Activated CD4-positive, alpha-beta T cell treated with anti-CD3 and anti-CD28 coated beads, Interleukin-2, amount 50 U/mL, for 4 hours (primary cell): ENCODE measurements at regions not wholly inside any gene's neighbourhood (a gene's known extent, or its start where the extent isn't known, plus 50 kb on each side); places are given as distances from the start of the nearest gene placed in this dataset.
"Not testable (repeated sequence)": the region's sequence is repeated elsewhere in the genome, so short reads cannot be mapped to it uniquely, and the experiment has no call there.

Source experiments
- DNase-seq, 2 experiments: peaks; one replicate each; pipeline ENCODE4 v3.0.0-alpha.2; 2020

DNA sequence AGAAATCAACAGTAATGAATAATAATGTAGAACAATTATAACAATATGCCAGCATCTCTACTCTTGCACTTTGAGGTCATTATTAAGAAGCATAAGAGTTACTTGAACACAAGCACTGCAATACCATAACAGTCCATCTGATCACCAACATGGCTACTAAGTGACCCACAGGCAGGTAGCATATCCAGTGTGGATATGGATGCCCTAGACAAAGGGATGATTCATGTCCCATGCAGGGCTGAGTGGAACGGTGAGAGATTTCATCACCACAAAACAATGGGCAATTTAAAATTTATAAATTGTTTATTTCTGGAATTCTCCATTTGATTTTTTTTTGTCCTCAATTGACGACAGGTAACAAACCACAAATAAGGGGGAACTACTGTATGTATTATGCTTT is 107.7 kb upstream of the TSC22D2 start:
- no peak for DNase-seq

DNA sequence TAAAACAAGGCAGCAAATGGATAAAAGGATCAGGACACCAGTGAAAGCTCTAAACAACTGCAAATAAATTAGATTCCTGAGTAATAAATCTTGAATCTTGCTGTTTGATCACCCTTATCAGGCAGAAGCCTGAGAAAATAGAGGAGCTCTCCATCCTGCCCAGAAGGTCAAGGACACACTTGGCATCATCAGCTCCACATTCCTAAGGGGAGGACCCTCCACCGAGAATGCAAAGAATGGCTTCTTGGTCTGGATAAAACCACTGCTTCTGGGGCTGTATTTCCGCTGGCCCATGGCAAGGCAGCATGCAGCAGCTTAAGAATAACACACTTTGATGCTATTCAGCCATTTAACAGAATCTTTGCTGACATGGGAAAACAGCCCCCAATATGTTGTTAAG is 108.9 kb upstream of the TSC22D2 start:
- no peak for DNase-seq

DNA sequence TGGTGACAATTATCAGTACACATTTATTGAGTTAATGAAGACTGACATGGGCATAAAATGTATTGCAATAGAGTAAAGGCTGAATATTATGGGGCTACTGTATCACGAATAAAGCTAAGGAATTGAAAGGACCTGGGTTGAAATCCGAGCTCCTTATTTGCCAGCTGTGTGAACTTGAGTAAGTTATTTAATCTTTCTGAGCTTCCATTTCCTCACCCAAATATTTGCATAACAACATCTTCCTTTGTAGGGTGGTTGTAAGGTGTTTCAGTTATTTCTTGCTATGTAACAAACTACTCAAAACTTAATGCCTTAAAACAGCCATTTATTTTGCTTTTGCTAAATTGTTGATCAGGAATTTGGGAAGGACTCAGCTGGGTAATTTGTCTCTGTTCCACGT is 111.1 kb upstream of the TSC22D2 start:
- no peak for DNase-seq

DNA sequence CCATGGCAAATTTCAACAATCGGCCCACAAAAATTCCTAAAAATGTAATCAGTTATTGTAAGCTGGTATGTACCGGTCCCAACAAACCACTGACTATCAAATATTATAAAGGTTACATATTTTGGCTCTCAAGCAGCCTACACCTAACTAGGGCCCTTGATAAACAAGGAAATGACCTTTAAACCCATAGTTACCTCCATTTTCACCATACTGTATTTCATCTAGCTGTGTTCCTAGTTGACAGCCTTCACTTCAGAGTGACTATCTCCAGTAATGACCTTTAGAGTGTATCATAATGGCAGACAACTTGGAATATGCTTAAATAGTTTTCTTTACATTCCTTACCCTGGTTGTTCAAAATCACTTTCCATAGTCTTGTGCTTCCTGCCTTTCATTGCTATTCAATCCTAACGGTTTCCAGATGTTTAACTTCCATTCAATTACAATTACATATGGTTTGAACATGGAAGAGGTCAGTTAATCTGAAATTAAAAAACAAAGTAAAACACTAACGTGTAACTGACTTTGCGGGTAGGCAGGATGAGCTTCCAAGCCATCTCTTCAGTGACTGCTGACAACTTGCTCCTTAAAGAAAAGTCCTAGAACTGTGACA is 111.9 kb upstream of the TSC22D2 start:
- DNase-seq, result no peak

DNA sequence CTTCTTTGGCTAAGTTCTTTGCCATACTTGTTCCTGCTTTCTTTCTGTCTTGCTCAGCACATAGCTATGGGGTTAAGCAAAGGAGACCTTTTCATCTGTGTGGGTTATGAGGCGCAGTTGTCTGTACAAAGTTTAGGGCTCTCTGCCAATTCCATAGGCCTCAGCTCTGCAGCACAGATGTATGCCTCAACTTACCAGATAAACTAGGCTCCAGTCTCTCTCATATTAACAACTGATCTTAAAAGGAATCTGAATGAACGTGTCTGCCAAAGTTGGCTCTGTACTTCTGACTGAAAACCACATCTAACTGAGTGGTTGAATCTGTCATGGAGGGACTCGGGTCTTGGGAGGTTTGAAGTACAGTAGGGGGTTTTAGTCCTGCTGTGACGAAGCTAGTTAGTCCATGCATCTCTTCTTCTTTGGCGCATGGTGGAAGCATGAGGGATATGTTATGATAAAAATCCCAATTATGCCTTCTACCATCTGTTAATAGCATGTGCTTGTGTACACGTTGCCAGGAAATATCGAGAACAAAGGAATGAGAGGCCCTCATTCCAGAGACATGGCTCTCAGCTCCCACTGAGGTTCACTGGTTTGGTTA is 114.6 kb upstream of the TSC22D2 start:
- DNase-seq, result no peak

DNA sequence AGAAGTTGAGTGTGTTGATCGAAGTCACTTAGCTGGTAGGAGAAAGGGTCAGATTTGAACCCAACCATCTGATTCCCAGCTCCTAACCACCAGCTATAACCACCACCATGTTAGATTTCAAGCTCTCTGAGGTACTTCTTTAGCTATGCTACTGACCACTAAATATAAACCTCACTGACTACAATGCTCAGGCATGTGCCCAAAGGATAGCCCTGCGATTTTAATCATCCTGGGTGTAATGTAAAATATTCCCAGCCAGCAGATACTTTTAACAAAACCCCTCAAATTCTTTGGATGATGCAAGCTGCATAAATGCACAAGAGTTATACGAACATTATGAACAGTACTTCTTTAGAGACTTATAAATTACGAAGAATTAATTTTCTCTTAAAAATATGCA is 115.2 kb upstream of the TSC22D2 start:
- no peak for DNase-seq

DNA sequence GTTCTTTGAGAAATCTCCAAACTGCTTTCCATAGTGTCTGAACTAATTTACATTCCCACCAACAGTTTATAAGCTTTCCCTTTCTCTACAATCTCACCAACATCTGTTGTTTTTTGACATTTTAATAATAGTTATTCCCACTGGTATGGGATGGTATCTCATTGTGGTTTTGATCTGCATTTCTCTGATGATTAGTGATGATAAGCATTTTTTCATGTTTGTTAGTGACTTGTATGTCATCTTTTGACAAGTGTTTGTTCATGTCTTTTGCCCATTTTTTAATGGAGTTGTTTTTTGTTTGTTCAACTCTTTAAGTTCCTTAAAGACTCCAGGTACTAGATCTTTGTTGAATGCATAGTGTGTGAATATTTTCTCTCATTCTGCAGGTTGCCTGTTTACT is 116.6 kb upstream of the TSC22D2 start:
- no peak for DNase-seq

DNA sequence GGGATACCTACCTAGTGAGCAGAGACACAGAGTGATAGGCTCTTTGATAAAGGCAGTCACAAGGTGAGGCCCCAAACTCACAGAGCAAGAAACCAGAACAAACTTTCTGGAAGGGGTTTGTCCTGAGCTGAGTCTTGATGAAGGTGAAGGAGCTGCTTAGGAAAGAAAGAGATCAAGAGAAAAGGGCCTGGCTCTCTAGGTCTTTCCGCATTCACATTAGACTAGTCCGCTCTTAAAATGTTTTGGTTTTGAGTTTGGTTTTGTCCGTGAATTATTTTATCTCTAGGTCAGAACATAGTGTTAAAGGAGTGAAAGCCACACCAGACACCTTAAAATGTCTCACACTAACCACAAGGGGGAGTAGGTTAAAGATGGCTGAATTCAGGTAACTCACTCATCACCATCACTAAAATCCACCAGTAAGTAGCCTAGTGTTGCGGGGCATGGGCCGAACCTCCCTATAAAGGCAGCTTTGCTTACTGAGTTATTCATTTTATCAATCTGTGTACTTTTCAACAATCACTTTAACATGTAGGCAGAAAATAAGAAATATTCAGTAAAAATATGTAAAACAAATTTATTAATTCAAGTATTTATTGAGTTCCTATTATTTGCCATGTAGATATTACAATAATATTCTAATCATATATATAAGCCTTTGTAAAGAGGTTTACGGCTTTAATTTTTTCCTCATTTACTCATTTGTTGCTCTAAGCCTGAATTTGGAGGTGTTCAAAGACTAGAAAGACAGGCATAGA is 121.5 kb upstream of the TSC22D2 start:
- no peak for DNase-seq

DNA sequence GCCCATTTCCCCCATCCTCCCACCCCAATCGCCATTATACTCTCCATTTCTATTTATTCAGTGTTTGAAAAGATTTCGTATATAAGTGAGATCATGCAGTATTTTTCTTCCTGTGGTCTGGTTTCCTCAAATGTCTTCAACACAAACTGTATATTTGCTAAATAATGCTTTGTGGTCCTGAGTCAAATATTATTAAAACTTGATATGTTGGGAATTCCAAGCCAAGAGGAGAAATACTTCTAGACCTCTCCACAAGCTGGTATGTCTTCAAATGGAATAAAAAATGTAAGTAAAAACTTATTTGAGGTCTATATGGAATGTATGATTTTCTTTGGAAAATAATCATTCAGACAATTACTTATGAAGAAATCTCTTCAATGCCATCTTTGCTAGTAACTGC is 122.5 kb upstream of the TSC22D2 start:
- DNase-seq, result no peak

DNA sequence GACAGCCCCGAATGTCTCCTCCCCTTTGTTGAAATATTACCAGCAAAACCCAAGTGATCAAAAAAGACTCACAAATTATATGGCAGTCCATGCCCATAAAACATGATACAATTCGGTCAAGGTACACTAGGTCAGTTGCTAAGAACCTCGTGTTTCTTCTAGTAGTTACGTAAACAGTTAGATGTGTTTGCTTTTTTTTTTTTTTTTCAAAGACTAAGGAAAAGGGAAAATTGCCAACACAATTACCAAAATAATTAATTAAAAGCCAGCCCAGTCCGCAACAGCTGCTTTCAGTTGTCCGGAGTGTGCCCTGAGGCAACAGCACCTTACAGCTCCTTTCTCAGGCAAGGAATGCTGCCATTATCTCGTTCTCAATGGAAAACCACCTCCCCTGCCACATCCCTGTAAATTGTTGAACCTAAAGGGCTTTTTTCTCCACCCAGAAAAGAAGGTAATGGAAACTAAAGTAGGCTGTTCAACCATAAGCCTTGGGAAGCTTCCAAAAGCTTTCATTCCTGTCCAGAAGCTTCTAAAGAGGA is 129.2 kb upstream of the TSC22D2 start:
- no peak for DNase-seq

DNA sequence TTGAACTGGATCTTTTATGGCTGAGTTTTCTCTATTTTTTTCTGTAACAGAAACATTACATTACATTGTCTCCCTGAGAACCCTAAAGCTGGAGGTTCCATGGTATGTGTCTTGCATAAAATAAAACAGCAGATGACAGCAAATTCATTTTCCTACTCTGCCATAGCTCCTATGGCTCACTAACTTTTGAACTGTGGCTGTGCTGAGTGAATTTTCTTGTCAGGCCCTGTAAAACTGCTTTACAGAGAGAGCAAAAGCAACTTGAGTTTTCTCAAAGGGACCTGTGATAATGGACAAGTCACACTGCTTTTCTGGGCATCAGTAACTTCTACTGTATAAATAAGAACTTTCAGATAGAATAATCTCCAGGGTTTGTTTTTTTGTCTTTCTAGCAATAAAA is 129.9 kb upstream of the TSC22D2 start:
- DNase-seq, result no peak

DNA sequence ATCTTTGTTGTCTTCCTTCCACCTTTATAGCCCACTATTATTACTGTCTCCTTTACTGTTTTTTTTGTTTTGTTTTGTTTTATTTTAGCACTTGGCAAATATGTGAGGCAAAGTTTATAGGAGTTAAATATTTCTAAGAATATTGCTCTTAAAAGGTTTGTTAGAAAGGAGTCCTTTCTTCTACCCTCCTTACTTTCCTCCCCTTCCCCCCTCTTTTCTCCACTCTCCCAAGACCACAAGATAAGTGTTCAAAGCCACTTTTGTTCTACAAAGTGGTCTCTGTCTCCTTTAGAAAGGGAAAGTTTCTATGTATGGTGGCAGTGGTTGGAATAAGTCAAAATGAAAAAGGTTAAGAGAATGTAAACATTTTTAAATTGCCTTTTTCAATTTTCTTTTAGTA is 130.7 kb upstream of the TSC22D2 start:
- no peak for DNase-seq

DNA sequence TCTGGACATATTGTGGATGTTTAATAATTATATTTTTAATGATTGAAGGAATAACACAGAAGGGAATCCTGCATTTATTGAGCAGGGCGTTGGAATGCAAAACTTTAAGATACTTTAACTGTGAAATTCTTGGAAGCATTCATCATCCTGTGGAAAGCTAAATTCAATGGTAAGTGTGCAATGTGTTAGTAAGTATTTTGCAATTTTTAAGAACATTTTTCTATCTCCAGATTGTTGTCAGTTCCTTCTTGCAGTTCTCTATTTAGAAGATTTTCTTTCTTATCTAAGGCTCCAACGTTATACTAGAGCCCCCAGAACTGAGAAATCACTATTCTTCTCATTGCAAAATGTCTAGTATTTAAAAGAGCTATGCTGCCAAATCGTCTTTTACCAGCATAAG is 132.2 kb upstream of the TSC22D2 start:
- no peak for DNase-seq

DNA sequence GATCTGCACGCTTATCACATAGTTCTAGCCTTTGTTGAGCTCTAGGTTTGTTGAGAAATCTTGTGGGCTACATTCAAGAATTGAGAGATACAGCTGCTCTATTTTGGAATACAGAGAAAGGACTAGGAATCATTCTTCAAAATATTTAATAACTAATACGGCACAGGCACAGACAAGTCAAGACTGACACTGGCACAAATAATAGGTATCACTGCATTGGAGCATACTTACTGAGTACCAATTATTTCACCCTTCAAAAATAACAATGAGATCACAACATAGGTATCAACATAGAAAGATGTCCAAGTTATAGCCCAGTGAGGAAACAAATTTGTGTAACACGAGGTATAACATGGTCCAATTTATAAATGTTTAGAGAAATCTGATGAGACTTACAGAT is 133.7 kb upstream of the TSC22D2 start:
- no peak for DNase-seq

DNA sequence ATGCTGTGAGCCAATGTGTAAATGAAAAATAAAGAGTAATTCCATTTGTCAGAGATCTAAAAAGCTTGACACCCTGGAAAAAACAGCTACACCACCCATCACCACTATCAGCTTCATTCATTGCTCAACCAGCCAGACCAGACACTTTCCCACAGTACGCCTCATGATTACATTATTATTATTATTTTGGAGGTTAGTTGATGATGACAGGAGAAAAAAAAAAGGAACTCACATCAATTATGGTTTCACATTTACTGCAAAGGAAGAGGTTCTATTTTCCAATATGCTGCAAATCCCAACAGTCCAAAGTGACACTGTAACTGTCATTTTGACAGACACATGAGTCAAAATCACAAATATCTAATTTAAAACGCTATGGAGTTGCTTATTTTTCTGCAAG is 134.7 kb upstream of the TSC22D2 start:
- no peak for DNase-seq

DNA sequence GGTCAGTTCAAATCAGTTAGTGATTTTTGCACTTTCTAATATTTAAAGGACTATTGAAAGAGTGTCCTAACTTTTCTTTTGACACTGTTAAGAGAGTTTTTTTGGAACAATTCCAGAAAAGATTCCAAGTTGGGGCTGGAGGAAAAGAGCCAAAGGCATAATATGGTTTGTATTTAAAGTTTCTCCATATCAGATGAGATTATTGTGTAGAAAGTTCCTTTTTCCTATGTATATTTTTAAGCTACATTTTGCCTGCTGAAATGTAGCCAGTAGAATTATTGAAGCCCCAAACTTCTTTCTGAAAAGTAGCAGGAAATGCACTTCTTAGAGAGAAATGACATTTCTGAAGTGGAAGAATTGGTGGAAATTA is 136.5 kb upstream of the TSC22D2 start:
- DNase-seq, result no peak

DNA sequence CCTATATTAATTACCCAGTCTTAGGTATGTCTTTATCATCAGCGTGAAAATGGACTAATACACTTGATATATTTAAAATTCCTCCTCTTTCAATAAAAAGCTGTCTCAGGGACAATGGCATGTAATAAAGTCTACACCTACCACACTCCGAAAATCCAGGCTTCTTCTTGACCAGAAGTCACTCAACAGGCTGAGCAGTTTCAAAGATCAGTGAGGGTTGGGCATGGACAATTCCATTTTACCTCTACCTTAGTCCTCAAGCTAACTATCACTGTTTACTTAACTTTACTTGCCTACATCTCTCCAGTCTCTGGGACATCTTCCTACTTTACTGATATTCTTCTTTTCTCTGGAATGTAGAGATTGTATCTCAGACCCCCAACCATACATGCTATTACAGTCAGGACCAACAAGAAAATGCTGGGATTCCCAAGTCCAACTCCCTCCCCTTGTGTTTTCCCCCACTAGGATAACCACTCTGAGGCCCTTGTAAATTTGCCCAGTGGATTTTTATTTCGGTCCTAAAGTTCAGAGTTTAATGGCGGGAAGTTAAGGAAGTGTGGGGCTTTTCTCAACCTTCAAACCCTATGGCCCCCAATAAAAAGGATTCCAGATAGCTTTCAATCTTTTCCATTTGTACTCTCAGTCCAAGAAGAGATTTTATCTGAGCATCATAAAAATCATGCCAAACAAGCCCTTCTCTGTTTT is 137.1 kb upstream of the TSC22D2 start:
- no peak for DNase-seq

DNA sequence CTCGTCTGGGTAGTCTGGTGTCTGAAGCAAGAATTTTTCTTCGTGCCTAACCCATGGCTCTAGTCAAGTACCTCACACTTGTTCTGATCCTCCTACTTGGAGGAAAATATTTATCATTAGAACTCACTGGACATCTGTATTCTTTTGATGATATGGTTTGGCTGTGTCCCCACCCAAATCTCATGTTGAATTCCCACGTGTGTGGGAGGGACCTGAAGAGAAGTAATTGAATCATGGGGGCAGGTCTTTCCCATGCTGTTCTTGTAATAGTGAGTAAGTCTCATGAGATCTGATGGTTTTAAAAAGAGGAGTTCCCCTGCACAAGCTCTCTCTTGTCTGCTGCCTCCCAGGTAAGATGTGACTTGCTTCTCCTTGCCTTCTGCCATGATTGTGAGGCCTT is 137.7 kb upstream of the TSC22D2 start:
- not testable (repeated sequence) for DNase-seq

DNA sequence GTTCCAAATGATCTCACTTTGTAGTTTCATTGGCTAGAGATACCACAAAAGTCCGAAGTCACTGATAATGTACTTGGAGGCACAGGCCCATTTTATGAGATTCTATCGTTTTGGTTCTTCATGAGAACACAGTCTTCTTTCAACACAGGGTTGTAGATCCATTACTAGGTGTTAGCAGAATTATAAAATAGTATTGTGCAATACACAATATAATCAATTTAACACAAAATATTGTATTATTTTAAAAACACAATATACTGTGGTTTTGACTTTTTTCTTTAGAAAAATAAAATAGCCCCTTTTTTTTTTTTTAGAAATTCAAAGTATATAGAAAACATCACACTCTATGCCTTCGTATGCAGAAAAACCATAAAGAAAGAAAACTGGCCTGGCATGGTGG is 138.6 kb upstream of the TSC22D2 start:
- DNase-seq, result no peak

DNA sequence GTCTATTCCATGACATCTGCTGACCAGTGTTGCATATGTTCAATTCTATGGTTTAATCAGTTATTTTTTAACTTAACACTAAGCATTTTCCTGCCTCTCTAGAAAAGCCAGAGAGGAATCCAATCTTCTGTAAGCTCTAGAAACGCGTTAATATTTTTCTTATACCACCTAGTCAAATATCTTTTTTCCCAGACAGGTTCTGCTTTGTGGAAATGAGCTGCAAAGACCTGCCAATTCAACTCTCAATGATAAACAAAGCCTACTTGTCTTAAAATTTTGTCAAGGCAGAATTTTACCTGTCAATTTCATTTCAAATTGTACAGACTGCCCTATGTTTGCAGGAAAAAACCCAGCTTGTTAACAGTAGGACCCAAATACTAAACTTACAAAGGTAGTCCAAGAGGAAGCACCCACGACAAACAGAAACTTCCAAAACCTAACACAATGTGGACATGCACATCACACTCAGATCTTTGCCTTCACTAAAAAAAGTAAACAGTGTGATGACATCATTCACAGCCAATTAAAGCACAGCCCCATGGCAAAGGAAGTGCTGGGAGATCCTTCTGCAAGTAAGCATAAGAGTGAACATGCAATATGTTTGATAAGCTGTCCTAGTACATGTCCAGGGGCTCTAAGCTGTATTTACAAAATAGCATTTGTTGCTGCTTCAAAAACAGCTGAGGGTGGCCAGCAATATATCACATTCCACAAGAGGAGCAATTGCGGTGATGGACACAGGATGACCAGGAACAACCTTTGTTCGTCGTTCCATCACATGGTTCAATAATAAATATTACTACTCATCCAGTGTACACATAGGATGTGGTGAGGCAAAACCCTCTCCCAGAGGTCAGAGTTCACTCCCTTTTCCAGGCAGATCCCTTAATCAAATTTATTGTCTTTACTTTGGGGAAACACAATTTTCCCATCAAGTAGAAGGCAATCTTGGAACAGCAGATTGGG is 139.4 kb upstream of the TSC22D2 start:
- DNase-seq, result no peak

DNA sequence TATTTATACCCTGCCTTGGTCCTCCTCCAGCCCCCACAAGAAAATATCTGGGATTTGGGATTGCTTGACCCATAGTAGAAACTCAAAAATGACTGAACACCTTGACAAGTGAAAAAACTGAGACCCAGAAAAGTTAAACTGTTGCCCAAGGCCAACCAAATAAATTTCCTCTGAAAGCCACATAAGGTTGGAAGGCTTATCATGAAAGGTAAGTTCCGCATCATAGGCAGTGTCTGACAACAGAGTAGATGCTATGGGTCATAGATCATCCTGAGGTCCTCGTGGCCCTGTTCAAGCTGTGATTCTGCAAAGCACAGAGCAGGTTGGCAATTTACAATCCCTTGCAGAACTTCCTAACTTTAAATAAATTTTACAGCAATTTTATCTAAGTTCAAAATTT is 140.8 kb upstream of the TSC22D2 start:
- DNase-seq, result no peak

DNA sequence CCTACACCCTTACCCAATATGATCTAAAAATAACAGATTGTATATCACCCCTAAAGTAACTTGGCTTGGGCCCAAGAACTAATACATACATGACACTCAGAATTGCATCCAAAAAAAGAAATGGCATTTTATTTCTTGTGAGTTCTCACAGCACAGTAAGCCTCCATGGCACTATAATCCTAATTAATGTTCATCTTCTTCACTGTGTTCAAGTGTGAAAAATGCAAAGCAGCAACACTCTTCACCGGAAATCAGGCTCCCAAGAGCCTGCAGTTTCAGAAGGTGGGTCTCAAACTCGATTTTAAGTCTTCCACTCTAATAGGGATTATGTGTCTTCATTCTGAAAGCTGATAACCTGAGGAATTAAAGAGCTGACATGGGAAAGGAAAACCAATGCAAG is 142.8 kb upstream of the TSC22D2 start:
- DNase-seq, result no peak
